ENCODE measurements at regions not wholly inside any gene's neighbourhood (a gene's known extent, or its start where the extent isn't known, plus 50 kb on each side); places are given as distances from the start of the nearest gene placed in this dataset.

DNA sequence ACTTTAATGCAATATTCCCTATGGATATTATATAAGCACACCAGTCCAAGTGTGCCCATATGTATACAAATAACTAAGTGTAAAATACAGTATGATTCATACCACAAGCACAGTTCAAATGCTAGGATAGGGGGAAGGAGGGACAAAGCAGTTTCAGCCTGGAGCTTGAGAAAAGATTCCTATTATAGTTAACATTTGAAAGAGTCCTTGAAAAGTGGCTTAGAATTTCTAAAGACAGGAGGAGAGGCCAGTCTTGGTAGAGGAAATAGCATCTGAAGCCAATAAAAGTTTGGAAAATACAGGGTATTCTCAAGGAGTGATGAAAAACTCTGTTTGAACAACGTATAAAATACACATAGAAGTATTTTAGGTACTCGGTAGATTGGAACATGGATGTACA, 173.4 kb upstream of the CWC22 start:
- TF ChIP-seq, protein P1, sequence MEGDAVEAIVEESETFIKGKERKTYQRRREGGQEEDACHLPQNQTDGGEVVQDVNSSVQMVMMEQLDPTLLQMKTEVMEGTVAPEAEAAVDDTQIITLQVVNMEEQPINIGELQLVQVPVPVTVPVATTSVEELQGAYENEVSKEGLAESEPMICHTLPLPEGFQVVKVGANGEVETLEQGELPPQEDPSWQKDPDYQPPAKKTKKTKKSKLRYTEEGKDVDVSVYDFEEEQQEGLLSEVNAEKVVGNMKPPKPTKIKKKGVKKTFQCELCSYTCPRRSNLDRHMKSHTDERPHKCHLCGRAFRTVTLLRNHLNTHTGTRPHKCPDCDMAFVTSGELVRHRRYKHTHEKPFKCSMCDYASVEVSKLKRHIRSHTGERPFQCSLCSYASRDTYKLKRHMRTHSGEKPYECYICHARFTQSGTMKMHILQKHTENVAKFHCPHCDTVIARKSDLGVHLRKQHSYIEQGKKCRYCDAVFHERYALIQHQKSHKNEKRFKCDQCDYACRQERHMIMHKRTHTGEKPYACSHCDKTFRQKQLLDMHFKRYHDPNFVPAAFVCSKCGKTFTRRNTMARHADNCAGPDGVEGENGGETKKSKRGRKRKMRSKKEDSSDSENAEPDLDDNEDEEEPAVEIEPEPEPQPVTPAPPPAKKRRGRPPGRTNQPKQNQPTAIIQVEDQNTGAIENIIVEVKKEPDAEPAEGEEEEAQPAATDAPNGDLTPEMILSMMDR (conservative IDR thresholded peaks at IDR 0.05 in 1 of 2, IDR thresholded peaks at IDR 0.05 in 1 of 2; ENCODE audit: extremely low read depth in 1 of 2, insufficient read depth in 1 of 2, low read depth in 1 of 2, low read length in 2 of 2), result no peak
- no peak for TF ChIP-seq EZH2 (IDR thresholded peaks at IDR 0.05; ENCODE audit: borderline replicate concordance, low read length)

Measured in mammary epithelial cell (primary cell).